Ascending aorta (tissue), 2 donors: ENCODE measurements at regions not wholly inside any gene's neighbourhood (a gene's known extent, or its start where the extent isn't known, plus 50 kb on each side); places are given as distances from the start of the nearest gene placed in this dataset.

ENCODE experiments used
- DNase-seq, 2 donors: peaks; one replicate each; pipeline ENCODE4 v3.0.0-alpha.2; 2019; ENCODE audit warnings: low spot score in 2 of 2
- H3K27ac ChIP-seq, 2 donors: fragments of 200-600 bp; sonication (generic); one replicate each; pipeline ENCODE4 v1.5.1; 2016 to 2017; ENCODE audit warnings: mild to moderate bottlenecking in 1 of 2
- H3K27me3 ChIP-seq: fragments of 200-600 bp; sonication (generic); one replicate; pipeline ENCODE4 v1.5.1; 2017
- H3K36me3 ChIP-seq, 2 donors: fragments of 200-600 bp; sonication (generic); one replicate each; pipeline ENCODE4 v1.5.1; 2016
- H3K4me1 ChIP-seq, 2 donors: fragments of 200-600 bp; sonication (generic); one replicate each; pipeline ENCODE4 v1.5.1; 2016 to 2017; ENCODE audit warnings: mild to moderate bottlenecking in 1 of 2
- H3K4me3 ChIP-seq, 2 donors: fragments of 200-600 bp; sonication (generic); one replicate each; pipeline ENCODE4 v1.5.1; 2016 to 2017; ENCODE audit warnings: mild to moderate bottlenecking in 1 of 2
- H3K9me3 ChIP-seq, 2 donors: fragments of 200-600 bp; sonication (generic); one replicate each; pipeline ENCODE4 v1.5.1; 2016
- CTCF ChIP-seq, 3 experiments: fragments of 200-600 bp in 2 of 3; fragments of 450-650 bp in 1 of 3; sonication (generic) in 2 of 3; IDR thresholded peaks; one replicate each; pipeline ENCODE4 v1.5.1; 2016 to 2019; ENCODE audit warnings: antibody characterized with exemption in 3 of 3, mild to moderate bottlenecking in 1 of 3, moderate library complexity in 1 of 3
- intact Hi-C: fragments of 100-400 bp; cut with DNase I; formaldehyde crosslinking; loops from one replicate; pipeline ENCODE4 v1.15.1; 2023

- Histone ChIP-seq H3K27me3 (no peaks in the 10 kb centered on the region), H3K27ac (no peak overlapping the region), H3K4me3 (no peak overlapping the region), H3K36me3 (no peaks in the 10 kb centered on the region), H3K9me3 (no peaks in the 10 kb centered on the region), H3K4me1 (no peaks in the 10 kb centered on the region)
- intact Hi-C loops: no loop called here
- DNase-seq: no peak
- TF ChIP-seq CTCF (IDR thresholded peaks at IDR 0.05): no peak
Observed at GRCh38 chr5:124162767-124163532, 583.5 kb downstream of the ZNF608 start.

- no peak for TF ChIP-seq CTCF (IDR thresholded peaks at IDR 0.05)
- Histone ChIP-seq H3K4me3 (no peak overlapping the region), H3K27me3 (no peaks in the 10 kb centered on the region), H3K36me3 (no peaks in the 10 kb centered on the region), H3K4me1 (no peaks in the 10 kb centered on the region), H3K9me3 (no peaks in the 10 kb centered on the region), H3K27ac (no peak overlapping the region)
- intact Hi-C loops: no loop called here
- DNase-seq: no peak
Observed at GRCh38 chr5:124161266-124161665, 585.2 kb downstream of the ZNF608 start.

GRCh38 chr5:124160265-124160664, 586.2 kb downstream of the ZNF608 start:
- intact Hi-C loops: no loop called here
- DNase-seq: no peak
- Histone ChIP-seq H3K4me1 (no peaks in the 10 kb centered on the region), H3K9me3 (peaks cover 0 to 8% of the 10 kb centered on the region in 2 donors), H3K27ac (no peak overlapping the region), H3K4me3 (no peak overlapping the region), H3K27me3 (no peaks in the 10 kb centered on the region), H3K36me3 (no peaks in the 10 kb centered on the region)
- TF ChIP-seq CTCF (IDR thresholded peaks at IDR 0.05): no peak

GRCh38 chr5:124157320-124157719, 589.1 kb downstream of the ZNF608 start:
- Histone ChIP-seq H3K4me3 (peak overlapping the region in 1 of 2 donors; percentile 10), H3K27ac (no peak overlapping the region), H3K36me3 (no peaks in the 10 kb centered on the region), H3K4me1 (no peaks in the 10 kb centered on the region), H3K27me3 (no peaks in the 10 kb centered on the region), H3K9me3 (peaks cover 0 to 23% of the 10 kb centered on the region in 2 donors)
- DNase-seq: no peak
- intact Hi-C loops: no loop called here
- no peak for TF ChIP-seq CTCF (IDR thresholded peaks at IDR 0.05)

- DNase-seq: no peak
- H3K4me3 ChIP-seq: peak overlapping the region in 1 of 2 donors; percentile 10
- no peak for TF ChIP-seq CTCF (IDR thresholded peaks at IDR 0.05)
- no peaks in the 10 kb centered on the region for H3K4me1 ChIP-seq
- no peaks in the 10 kb centered on the region for H3K27me3 ChIP-seq
- no peak overlapping the region for H3K27ac ChIP-seq
- no peaks in the 10 kb centered on the region for H3K36me3 ChIP-seq
- H3K9me3 ChIP-seq: peaks cover 0 to 23% of the 10 kb centered on the region in 2 donors
- intact Hi-C loops: no loop called here
Observed at GRCh38 chr5:124156415-124156996, 589.9 kb downstream of the ZNF608 start.
